B cell (primary cell): ENCODE measurements at regions not wholly inside any gene's neighbourhood (a gene's known extent, or its start where the extent isn't known, plus 50 kb on each side); places are given as distances from the start of the nearest gene placed in this dataset.

Experiments used
- ATAC-seq: fragments of 200-7000 bp; cut with Tn5 transposase; one replicate; pipeline ENCODE4 v1.10.0; 2021; ENCODE audit warnings: low read depth, mild to moderate bottlenecking, moderate number of reproducible peaks, moderate library complexity
- CTCF ChIA-PET: fragments of 350-600 bp; sonication (Branson Sonifier 250); formaldehyde crosslinking; loops from one replicate; lab custom pipeline; 2021; ENCODE audit warnings: antibody characterized with exemption, inconsistent platforms; lab: Charles Lee
- POLR2A ChIA-PET: fragments of 350-600 bp; sonication (Branson Sonifier 250); formaldehyde crosslinking; loops from one replicate; lab custom pipeline; 2021; ENCODE audit warnings: antibody characterized with exemption; lab: Charles Lee
- DNase-seq: peaks from one replicate; pipeline ENCODE4 v3.0.0; 2013
- H2AFZ ChIP-seq: 2 replicates; pipeline ENCODE4 v1.6.1; 2012; ENCODE audit warnings: mild to moderate bottlenecking, low read depth, low read length; ENCODE audit not compliant: insufficient read depth, poor library complexity, severe bottlenecking
- H3K27ac ChIP-seq, 2 donors: 1 replicate in 1 of 2; 2 replicates in 1 of 2; pipeline ENCODE4 v1.5.1; 2012 to 2013; ENCODE audit warnings: low read length in 2 of 2, mild to moderate bottlenecking in 2 of 2, moderate library complexity in 1 of 2
- H3K27me3 ChIP-seq, 4 experiments: fragments of 200-600 bp in 1 of 4; sonication (generic) in 1 of 4; replicated peaks in 1 of 4; 1 replicate in 2 of 4; 2 replicates in 2 of 4; pipeline versions ENCODE4 v1.6.1 to v1.7.0; 2013 to 2016; ENCODE audit warnings: low read length in 3 of 4, mild to moderate bottlenecking in 2 of 4, mixed read lengths in 1 of 4, moderate library complexity in 1 of 4; ENCODE audit not compliant: insufficient read depth in 4 of 4, control insufficient read depth in 3 of 4; ENCODE audit errors: control extremely low read depth in 1 of 4
- H3K36me3 ChIP-seq, 2 experiments: replicated peaks in 1 of 2; 1 replicate in 1 of 2; 2 replicates in 1 of 2; pipeline versions ENCODE4 v1.6.1 to v1.7.1; 2013; ENCODE audit warnings: low read length in 1 of 2; ENCODE audit not compliant: insufficient read depth in 2 of 2, control insufficient read depth in 1 of 2; ENCODE audit errors: control extremely low read depth in 1 of 2, extremely low read depth in 1 of 2
- H3K4me1 ChIP-seq, 2 donors: fragments of 200-600 bp in 1 of 2; sonication (generic) in 1 of 2; 1 replicate in 1 of 2; 2 replicates in 1 of 2; pipeline versions ENCODE4 v1.5.1 to v1.6.1; 2013 to 2017; ENCODE audit warnings: low read length in 2 of 2; ENCODE audit not compliant: control insufficient read depth in 2 of 2, insufficient read depth in 2 of 2
- H3K4me2 ChIP-seq: replicated peaks from 2 replicates; pipeline ENCODE3; 2012; ENCODE audit warnings: mild to moderate bottlenecking, low read depth, low read length; ENCODE audit not compliant: poor library complexity, severe bottlenecking
- H3K4me3 ChIP-seq, 5 experiments: fragments of 200-600 bp in 1 of 5; sonication (generic) in 1 of 5; 1 replicate in 3 of 5; 2 replicates in 2 of 5; pipeline versions ENCODE4 v1.5.1 to v1.7.0; 2011 to 2016; ENCODE audit warnings: low read length in 4 of 5, mild to moderate bottlenecking in 4 of 5, low read depth in 2 of 5, control low read depth in 1 of 5, moderate library complexity in 1 of 5; ENCODE audit not compliant: insufficient read depth in 1 of 5; ENCODE audit errors: control extremely low read depth in 1 of 5, extremely low read depth in 1 of 5
- H3K79me2 ChIP-seq: fragments of 200-600 bp; sonication (generic); one replicate; pipeline ENCODE4 v1.6.0; 2016; ENCODE audit warnings: low read length; ENCODE audit not compliant: control insufficient read depth, insufficient read depth
- H3K9ac ChIP-seq: fragments of 200-600 bp; sonication (generic); 2 replicates; pipeline ENCODE4 v1.6.1; 2017; ENCODE audit warnings: mild to moderate bottlenecking, low read length, moderate library complexity
- H3K9me3 ChIP-seq, 3 donors: one replicate each; pipeline versions ENCODE4 v1.6.1 to v1.7.1; 2013; ENCODE audit warnings: low read length in 2 of 3; ENCODE audit not compliant: control insufficient read depth in 2 of 3, insufficient read depth in 1 of 3; ENCODE audit errors: control extremely low read depth in 1 of 3
- H4K20me1 ChIP-seq: 2 replicates; pipeline ENCODE4 v1.6.0; 2012; ENCODE audit warnings: mild to moderate bottlenecking, low read length; ENCODE audit not compliant: insufficient read depth, control insufficient read depth, poor library complexity, severe bottlenecking
- H3K27ac Mint-ChIP-seq: one replicate; pipeline ENCODE4 v1.8.0; 2021; ENCODE audit warnings: mixed read lengths
- H3K27me3 Mint-ChIP-seq: one replicate; pipeline ENCODE4 v1.8.0; 2021; ENCODE audit warnings: mixed read lengths
- H3K4me1 Mint-ChIP-seq: one replicate; pipeline ENCODE4 v1.8.0; 2021; ENCODE audit warnings: mixed read lengths
- H3K4me3 Mint-ChIP-seq: one replicate; pipeline ENCODE4 v1.8.0; 2021; ENCODE audit warnings: mixed read lengths
- H3K9me3 Mint-ChIP-seq: one replicate; pipeline ENCODE4 v1.8.0; 2022; ENCODE audit warnings: mixed read lengths; ENCODE audit not compliant: insufficient read depth
- CTCF ChIP-seq: fragments of 200-600 bp; IDR thresholded peaks from one replicate; pipeline ENCODE4 v1.8.0; 2022; ENCODE audit warnings: antibody characterized with exemption, mild to moderate bottlenecking
- EZH2 ChIP-seq: IDR thresholded peaks from 2 replicates; pipeline ENCODE4 v1.6.1; 2012; ENCODE audit warnings: borderline replicate concordance, low read depth, mild to moderate bottlenecking, moderate library complexity, low read length; ENCODE audit not compliant: insufficient read depth, poor library complexity, severe bottlenecking
- WGBS: methylation state at CpG from one replicate; pipeline ENCODE4 v1.1.5; 2013; ENCODE audit warnings: missing lambda C conversion rate; ENCODE audit not compliant: insufficient coverage; 5-methylcytosine and 5-hydroxymethylcytosine counted together
- intact Hi-C: fragments of 100-400 bp; cut with micrococcal nuclease; formaldehyde crosslinking; loops from one replicate; pipeline ENCODE4 v1.10.0; 2022

- H3K27me3 Mint-ChIP-seq = no peaks in the 10 kb centered on the region
- Histone ChIP-seq H3K4me3 (no peak overlapping the region), H3K9ac (no peak overlapping the region), H3K4me2 (no peak overlapping the region), H3K27me3 (no peaks in the 10 kb centered on the region), H3K4me1 (no peaks in the 10 kb centered on the region), H2AFZ (no peak overlapping the region), H3K36me3 (no peaks in the 10 kb centered on the region), H3K27ac (no peak overlapping the region), H3K79me2 (no peaks in the 10 kb centered on the region), H3K9me3 (peaks cover 0 to 3% (median 0%) of the 10 kb centered on the region in 3 donors), H4K20me1 (no peaks in the 10 kb centered on the region)
- WGBS = 90% methylated on average over 6 of the region's 7 CpGs
- H3K4me1 Mint-ChIP-seq = no peaks in the 10 kb centered on the region
- no peak overlapping the region for H3K27ac Mint-ChIP-seq
- no peak for DNase-seq
- intact Hi-C loops = no loop called here
- TF ChIP-seq CTCF (no peak), EZH2 (no peak)
- no peaks in the 10 kb centered on the region for H3K9me3 Mint-ChIP-seq
- no peak overlapping the region for H3K4me3 Mint-ChIP-seq
- ChIA-PET POLR2A (no interaction called here), CTCF (no interaction called here)
- ATAC-seq = no peak
These were observed 173.4 kb downstream of the WNT5A start for GRCh38 chr3:55313666-55314065.

- DNase-seq (no peak), ATAC-seq (no peak)
- Mint-ChIP-seq H3K27me3 (no peaks in the 10 kb centered on the region), H3K4me1 (no peaks in the 10 kb centered on the region), H3K27ac (no peak overlapping the region), H3K4me3 (no peak overlapping the region), H3K9me3 (no peaks in the 10 kb centered on the region)
- POLR2A ChIA-PET = no interaction called here
- Histone ChIP-seq H3K4me1 (no peaks in the 10 kb centered on the region), H3K27me3 (no peaks in the 10 kb centered on the region), H3K9ac (no peak overlapping the region), H3K4me3 (no peak overlapping the region), H3K36me3 (no peaks in the 10 kb centered on the region), H3K9me3 (no peaks in the 10 kb centered on the region), H3K4me2 (no peak overlapping the region), H3K79me2 (no peaks in the 10 kb centered on the region), H2AFZ (no peak overlapping the region), H4K20me1 (no peaks in the 10 kb centered on the region), H3K27ac (no peak overlapping the region)
- intact Hi-C loops = no loop called here
- CTCF ChIA-PET = no interaction called here
- WGBS = 74% methylated on average over 3 of the region's 3 CpGs
- TF ChIP-seq CTCF = no peak
- TF ChIP-seq EZH2 = no peak
These were observed 177.8 kb downstream of the WNT5A start for GRCh38 chr3:55309336-55309735.
